LNCaP clone FGC (cell line): ENCODE measurements at regions not wholly inside any gene's neighbourhood (a gene's known extent, or its start where the extent isn't known, plus 50 kb on each side); places are given as distances from the start of the nearest gene placed in this dataset.
A peak's percentile ranks its signal among the peaks of the same experiment; 100 is the strongest.

ENCODE experiments used
- DNase-seq: peaks from one replicate; pipeline ENCODE4 v3.0.0-alpha.2; 2011; ENCODE audit warnings: low read depth
- H3K4me3 ChIP-seq: 2 replicates; pipeline ENCODE4 v1.5.1; 2011; ENCODE audit warnings: mild to moderate bottlenecking, low read depth, low read length, control low read depth
- CTCF ChIP-seq: IDR thresholded peaks from 2 replicates; pipeline ENCODE4 v1.5.1; 2012; ENCODE audit warnings: mild to moderate bottlenecking; ENCODE audit not compliant: control insufficient read depth, insufficient read depth; ENCODE audit errors: extremely low read depth

DNA sequence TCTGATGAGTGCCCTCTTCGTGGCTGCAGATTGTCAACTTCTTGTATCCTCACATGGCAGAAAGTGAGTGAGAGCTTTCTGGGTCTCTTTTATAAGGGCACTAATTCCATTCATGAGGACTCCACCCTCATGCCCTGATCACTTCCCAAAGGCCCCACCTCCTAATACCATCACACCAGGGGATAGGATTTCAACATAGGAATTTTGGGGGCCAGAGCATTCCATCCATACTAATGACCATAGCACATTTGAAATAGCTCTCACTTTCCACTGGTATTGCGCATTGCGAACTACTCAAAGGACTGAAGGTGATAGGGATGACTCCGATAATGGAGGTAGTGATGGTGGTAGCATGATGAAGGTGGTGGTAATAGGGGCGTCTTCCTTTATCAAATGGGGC lies 324.3 kb downstream of the PRL start:
- no peak for TF ChIP-seq CTCF
- no peak for DNase-seq
- H3K4me3 ChIP-seq, result no peak overlapping the region

- DNase-seq, result peak; percentile 56
- no peak for TF ChIP-seq CTCF
- no peak overlapping the region for H3K4me3 ChIP-seq
These were observed 319.5 kb downstream of the PRL start for GRCh38 chr6:21977346-21977745.

DNA sequence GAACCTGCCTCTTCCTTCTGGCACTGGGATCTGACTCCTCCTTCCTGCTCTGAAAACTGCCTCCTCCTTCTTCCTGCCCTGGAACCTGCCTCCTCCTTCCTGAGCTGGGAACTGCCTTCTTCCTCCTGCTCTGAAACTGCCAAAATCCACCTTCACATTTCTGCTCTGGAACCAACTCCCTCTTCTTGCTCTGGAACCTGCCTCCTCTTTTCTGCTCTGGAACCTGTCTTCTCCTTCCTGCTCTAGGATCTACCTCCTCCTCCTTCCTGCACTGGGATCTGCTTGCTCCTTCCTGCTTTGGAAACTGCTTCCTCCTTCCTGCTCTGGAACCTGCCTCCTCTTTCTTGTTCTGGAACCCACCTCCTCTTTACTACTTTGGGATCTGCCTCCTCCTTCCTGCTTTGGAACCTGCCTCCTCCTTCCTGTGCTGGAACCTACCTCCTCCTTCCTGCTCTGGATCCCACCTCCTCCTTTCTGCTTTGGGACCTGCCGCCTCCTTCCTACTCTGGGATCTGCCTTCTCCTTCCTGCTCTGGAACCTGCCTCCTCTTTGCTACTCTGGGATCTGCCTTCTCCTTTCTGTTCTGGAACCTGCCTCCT lies 315.5 kb downstream of the PRL start:
- no peak for DNase-seq
- no peak for TF ChIP-seq CTCF
- no peak overlapping the region for H3K4me3 ChIP-seq

DNA sequence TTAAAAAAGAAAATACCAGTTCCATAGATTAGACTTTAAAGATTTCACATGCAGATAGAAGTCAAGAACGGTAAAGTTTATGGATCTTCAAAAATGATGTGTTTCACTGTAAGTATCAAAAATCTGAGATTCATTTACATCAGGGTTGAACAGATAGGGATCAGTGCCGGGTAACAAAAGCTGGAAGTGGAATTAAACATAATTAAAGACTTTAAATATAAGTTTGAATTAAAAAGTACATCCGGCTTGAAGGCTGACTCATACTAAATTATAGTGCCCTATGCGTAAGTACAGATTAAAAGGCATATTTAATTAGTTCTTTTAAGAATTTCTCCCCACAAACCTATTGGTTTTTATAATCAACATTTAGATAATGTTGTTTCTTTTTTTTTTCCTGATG lies 312.7 kb downstream of the PRL start:
- TF ChIP-seq CTCF, result no peak
- no peak for DNase-seq
- no peak overlapping the region for H3K4me3 ChIP-seq

DNA sequence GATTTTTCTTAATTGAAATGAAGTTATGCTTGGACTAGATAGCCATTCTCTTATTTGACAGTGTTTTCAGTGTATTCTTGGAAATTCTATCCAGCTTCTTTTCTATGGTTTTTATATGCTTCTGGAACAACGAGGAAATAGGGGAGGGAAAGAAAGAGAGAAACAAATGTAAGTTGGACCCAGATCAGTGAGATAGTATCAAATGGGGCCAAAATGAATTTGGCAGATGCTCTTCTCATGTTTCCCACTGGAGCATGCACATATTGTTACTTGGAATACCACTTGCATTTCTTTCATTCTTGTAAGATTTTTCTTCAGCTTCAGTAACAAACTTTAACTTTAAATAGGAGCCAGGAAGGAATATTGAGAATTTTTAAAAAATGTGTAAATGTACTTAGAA lies 312.3 kb downstream of the PRL start:
- TF ChIP-seq CTCF, result no peak
- no peak for DNase-seq
- no peak overlapping the region for H3K4me3 ChIP-seq

- no peak for DNase-seq
- TF ChIP-seq CTCF, result no peak
- H3K4me3 ChIP-seq, result no peak overlapping the region
These were observed 310.9 kb downstream of the PRL start for GRCh38 chr6:21985904-21986303.

GRCh38 chr6:21986703-21987102 lies 310.1 kb downstream of the PRL start:
- H3K4me3 ChIP-seq, result no peak overlapping the region

More at GRCh38 chr6:21986703-21987102, 310.1 kb downstream of the PRL start:
- no peak for TF ChIP-seq CTCF
- DNase-seq, result no peak
